Astrocyte of the cerebellum (primary cell): ENCODE measurements at regions not wholly inside any gene's neighbourhood (a gene's known extent, or its start where the extent isn't known, plus 50 kb on each side); places are given as distances from the start of the nearest gene placed in this dataset.

Experiments
- DNase-seq: peaks from one replicate; pipeline ENCODE4 v3.0.0-alpha.2; 2011; ENCODE audit warnings: low read depth
- H3K4me3 ChIP-seq: 2 replicates; pipeline ENCODE4 v1.5.1; 2011; ENCODE audit warnings: mild to moderate bottlenecking, low read depth, low read length, moderate library complexity
- in situ Hi-C: cut with HindIII; loops from 2 replicates; pipeline ENCODE4 v1.10.0; 2017; ENCODE audit warnings: low sequenced_read_pairs
- TF ChIP-seq, protein P1 (sequence below): IDR thresholded peaks from 2 replicates; pipeline ENCODE4 v1.5.1; 2012; ENCODE audit warnings: low read length, low read depth, moderate library complexity, mild to moderate bottlenecking; ENCODE audit errors: missing control alignments

DNA sequence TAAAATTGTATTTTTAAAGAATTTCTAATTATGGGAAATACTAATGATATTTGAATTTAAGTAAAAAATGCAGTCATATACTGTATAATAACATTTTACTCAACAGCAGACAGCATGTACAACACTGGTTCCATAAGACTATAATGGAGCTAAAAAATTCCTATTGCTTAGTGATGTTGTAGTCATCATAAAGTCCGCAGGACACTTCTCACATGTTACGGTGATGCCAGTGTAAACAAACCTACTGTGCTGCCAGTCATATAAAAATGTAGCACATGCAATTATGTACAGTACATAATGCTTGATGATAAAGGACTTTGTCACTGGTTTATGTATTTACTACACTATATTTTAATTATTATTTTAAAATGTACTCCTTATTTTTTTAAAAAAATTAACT, 629.3 kb downstream of the IPMK start:
- no peak for DNase-seq
- in situ Hi-C loops = no loop called here
- TF ChIP-seq, protein P1, sequence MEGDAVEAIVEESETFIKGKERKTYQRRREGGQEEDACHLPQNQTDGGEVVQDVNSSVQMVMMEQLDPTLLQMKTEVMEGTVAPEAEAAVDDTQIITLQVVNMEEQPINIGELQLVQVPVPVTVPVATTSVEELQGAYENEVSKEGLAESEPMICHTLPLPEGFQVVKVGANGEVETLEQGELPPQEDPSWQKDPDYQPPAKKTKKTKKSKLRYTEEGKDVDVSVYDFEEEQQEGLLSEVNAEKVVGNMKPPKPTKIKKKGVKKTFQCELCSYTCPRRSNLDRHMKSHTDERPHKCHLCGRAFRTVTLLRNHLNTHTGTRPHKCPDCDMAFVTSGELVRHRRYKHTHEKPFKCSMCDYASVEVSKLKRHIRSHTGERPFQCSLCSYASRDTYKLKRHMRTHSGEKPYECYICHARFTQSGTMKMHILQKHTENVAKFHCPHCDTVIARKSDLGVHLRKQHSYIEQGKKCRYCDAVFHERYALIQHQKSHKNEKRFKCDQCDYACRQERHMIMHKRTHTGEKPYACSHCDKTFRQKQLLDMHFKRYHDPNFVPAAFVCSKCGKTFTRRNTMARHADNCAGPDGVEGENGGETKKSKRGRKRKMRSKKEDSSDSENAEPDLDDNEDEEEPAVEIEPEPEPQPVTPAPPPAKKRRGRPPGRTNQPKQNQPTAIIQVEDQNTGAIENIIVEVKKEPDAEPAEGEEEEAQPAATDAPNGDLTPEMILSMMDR = no peak
- no peak overlapping the region for H3K4me3 ChIP-seq

DNA sequence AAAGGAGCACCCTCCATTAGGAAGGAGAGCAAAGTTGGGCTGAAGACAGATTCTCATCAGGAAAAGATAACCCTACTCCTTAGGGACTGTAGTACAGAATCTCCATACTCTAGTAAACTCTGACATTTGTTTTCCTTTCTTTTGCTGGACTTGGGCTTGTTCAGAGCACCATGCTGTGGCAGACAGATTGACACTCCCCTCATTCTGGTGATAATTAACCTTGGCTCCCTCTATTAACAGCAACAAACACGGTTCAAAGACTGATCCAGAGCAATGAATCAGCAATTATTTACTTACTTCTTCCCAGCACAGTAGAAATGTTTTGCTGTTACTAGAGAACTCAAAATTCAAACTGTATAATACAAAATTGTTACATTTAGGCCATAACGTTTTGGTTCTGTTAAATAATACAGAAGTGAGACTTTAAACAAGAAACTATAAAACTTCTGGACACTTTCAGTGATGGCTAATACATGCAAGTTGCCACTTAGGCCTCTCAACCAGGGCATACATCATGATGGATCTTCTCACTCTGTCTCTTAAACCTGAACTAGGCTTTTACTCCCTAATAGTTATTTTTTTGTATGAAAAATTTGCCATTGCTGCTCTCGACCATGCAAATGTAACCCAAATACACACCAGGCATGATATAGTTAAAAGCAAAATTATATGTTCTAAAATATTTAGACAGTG, 639.0 kb downstream of the IPMK start:
- in situ Hi-C loops = no loop called here
- no peak for DNase-seq
- TF ChIP-seq, protein P1 = no peak
- H3K4me3 ChIP-seq = no peak overlapping the region

DNA sequence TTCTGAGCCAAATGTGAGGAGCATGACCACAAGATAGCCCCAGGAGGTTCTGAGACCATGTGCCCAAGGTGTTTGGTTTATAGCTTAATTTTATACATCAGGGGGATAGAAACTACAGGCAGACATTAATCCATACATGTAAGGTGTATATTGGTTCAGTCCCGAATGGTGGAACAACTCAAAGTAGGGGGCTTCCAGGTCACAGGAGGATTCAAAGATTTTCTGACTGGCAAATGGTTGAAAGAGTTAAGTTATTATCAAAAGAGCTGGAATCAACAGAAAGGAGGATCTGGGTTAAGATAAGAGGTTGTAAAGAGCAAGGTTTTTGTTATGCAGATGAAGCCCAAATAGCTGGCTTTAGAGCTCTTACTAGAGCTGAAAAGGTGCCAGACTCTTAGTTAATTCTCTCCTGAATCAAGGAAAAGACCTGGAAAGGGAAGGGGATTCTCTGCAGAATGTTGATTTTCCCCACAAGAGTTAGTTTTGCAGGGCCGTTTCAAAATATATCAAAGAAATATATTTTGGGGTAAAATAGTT, 640.0 kb downstream of the IPMK start:
- no peak for DNase-seq
- TF ChIP-seq, protein P1 = no peak
- H3K4me3 ChIP-seq = no peak overlapping the region
- in situ Hi-C loops = no loop called here

DNA sequence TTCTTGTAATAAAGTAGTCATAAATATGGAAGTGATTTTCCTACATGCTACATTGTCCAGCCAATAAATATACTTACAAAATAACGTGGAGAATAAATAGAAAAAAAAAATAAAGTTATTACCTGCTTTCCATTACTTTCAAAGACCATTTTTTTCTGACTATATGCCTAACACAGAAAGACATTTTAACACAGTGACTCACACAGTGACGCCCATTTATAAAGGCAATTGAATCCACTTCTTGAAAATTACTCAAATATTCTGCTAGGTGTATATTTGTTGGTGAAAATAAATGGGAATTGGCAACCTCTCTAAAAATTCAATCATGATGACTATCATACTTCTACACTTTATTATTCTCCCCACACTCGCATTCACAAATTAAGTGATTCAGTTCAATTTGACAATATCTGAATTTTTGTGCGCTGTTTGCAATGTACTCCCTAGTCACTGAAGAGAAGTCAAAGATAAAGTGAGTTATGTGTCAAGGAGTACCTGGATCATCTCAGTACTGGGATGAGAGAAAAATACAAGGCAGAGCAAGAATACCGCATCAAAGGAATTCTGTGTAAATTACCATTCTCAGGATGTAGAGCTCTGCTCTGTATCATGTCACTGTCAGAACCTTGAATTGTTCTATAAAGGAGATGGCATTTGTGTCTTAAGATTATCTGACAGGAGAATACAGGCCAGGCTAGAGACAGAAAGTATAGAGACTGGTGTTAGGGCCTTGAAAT, 642.7 kb downstream of the IPMK start:
- in situ Hi-C loops = no loop called here

DNA sequence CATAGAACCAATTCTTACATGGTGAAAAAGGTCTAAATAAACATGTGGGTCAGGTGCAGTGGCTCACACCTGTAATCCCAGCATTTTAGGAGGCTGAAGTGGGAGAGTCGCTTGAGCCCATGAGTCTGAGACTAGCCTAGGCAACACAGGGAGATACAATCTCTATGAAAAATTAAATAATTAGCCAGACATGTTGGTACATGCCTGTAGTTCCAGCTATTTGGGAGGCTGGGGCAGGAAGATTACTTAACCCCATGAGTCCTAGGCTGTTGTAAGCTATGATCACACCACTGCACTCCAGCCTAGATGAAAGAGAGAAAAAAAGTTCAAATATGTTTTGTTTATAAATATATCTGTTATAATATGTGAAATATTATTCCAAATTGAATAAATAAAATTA, 643.6 kb downstream of the IPMK start:
- TF ChIP-seq, protein P1 = no peak
- DNase-seq = no peak
- H3K4me3 ChIP-seq = no peak overlapping the region
- in situ Hi-C loops = no loop called here

More for the DNA sequence above, 642.7 kb downstream of the IPMK start:
- TF ChIP-seq, protein P1 = no peak
- H3K4me3 ChIP-seq = no peak overlapping the region
- no peak for DNase-seq

DNA sequence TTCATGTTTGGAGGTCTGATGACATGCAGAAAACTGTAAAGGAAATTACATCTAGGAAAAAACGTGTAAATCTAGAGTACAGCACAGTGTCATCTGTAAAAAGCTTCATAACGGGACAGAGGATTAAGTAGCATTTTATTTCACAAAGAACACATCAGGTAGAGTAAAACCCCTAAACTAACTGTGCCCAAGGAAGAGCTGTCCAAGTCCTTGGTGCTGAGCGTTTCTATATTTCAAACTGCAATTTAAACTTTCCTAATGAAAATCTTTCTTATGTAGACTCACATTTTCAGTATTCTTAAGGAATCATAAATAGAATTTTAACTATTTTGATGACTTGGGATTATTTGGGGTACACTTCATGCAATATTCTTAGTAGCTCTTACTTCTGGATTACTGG, 646.2 kb downstream of the IPMK start:
- TF ChIP-seq, protein P1 = no peak
- in situ Hi-C loops = no loop called here
- no peak for DNase-seq
- no peak overlapping the region for H3K4me3 ChIP-seq
